Neural progenitor cell (in vitro differentiated cells): ENCODE measurements at regions not wholly inside any gene's neighbourhood (a gene's known extent, or its start where the extent isn't known, plus 50 kb on each side); places are given as distances from the start of the nearest gene placed in this dataset.
A peak's percentile ranks its signal among the peaks of the same experiment; 100 is the strongest.

ENCODE experiments used
- DNase-seq: peaks from one replicate; pipeline ENCODE4 v3.0.0-alpha.2; 2016; ENCODE audit warnings: low spot score
- H2AFZ ChIP-seq: fragments of 200-600 bp; sonication (generic); replicated peaks from 2 replicates; pipeline ENCODE4 v1.6.1; 2016; ENCODE audit warnings: antibody characterized with exemption
- H3F3A ChIP-seq: fragments of 200-600 bp; sonication (generic); 2 replicates; pipeline ENCODE4 v1.6.1; 2016; ENCODE audit warnings: antibody characterized with exemption, low read depth
- H3K27ac ChIP-seq: fragments of 200-600 bp; sonication (generic); 2 replicates; pipeline ENCODE4 v1.5.1; 2016; ENCODE audit warnings: mild to moderate bottlenecking
- H3K27me3 ChIP-seq: fragments of 200-600 bp; sonication (generic); 2 replicates; pipeline ENCODE4 v1.6.1; 2016; ENCODE audit warnings: mild to moderate bottlenecking, moderate library complexity
- H3K36me3 ChIP-seq: fragments of 200-600 bp; sonication (generic); 2 replicates; pipeline ENCODE4 v1.5.1; 2016
- H3K4me1 ChIP-seq: fragments of 200-600 bp; sonication (generic); 2 replicates; pipeline ENCODE4 v1.6.1; 2016; ENCODE audit warnings: mixed run types
- H3K4me2 ChIP-seq: fragments of 200-600 bp; sonication (generic); 2 replicates; pipeline ENCODE4 v1.6.1; 2016
- H3K4me3 ChIP-seq: fragments of 200-600 bp; sonication (generic); 2 replicates; pipeline ENCODE4 v1.5.1; 2016
- H3K79me2 ChIP-seq: fragments of 200-600 bp; sonication (generic); 2 replicates; pipeline ENCODE4 v1.6.1; 2016; ENCODE audit warnings: low read depth
- H3K9ac ChIP-seq: fragments of 200-600 bp; sonication (generic); 2 replicates; pipeline ENCODE4 v1.6.1; 2016
- H3K9me3 ChIP-seq: fragments of 200-600 bp; sonication (generic); 2 replicates; pipeline ENCODE4 v1.5.1; 2016; ENCODE audit warnings: low read depth
- H4K20me1 ChIP-seq: fragments of 200-600 bp; sonication (generic); 2 replicates; pipeline ENCODE4 v1.6.1; 2016; ENCODE audit warnings: low read depth
- H3K27ac Mint-ChIP-seq: 3 replicates; pipeline ENCODE4 v1.8.0; 2021; ENCODE audit warnings: mixed read lengths
- H3K27me3 Mint-ChIP-seq: 2 replicates; pipeline ENCODE4 v1.8.0; 2022; ENCODE audit warnings: low read depth, mild to moderate bottlenecking, inconsistent platforms, moderate library complexity, mixed read lengths; ENCODE audit not compliant: insufficient read depth
- H3K36me3 Mint-ChIP-seq: 3 replicates; pipeline ENCODE4 v1.8.0; 2021; ENCODE audit warnings: mixed read lengths
- H3K4me1 Mint-ChIP-seq: 3 replicates; pipeline ENCODE4 v1.8.0; 2021; ENCODE audit warnings: mixed read lengths
- H3K4me3 Mint-ChIP-seq: 3 replicates; pipeline ENCODE4 v1.8.0; 2021; ENCODE audit warnings: mild to moderate bottlenecking, moderate library complexity, mixed read lengths
- H3K9me3 Mint-ChIP-seq: 3 replicates; pipeline ENCODE4 v1.8.0; 2020; ENCODE audit warnings: mixed read lengths
- EZH2 ChIP-seq: fragments of 200-600 bp; sonication (generic); IDR thresholded peaks from 2 replicates; pipeline ENCODE4 v1.6.1; 2017; ENCODE audit warnings: antibody characterized with exemption, mild to moderate bottlenecking, moderate library complexity
- EZH2phosphoT487 ChIP-seq: fragments of 200-600 bp; sonication (generic); IDR thresholded peaks from 2 replicates; pipeline ENCODE4 v1.6.1; 2017; ENCODE audit warnings: antibody characterized with exemption
- TF ChIP-seq, protein P1 (sequence below): fragments of 200-600 bp; sonication (generic); IDR thresholded peaks from 2 replicates; pipeline ENCODE4 v1.5.1; 2017; ENCODE audit warnings: antibody characterized with exemption, mild to moderate bottlenecking

DNA sequence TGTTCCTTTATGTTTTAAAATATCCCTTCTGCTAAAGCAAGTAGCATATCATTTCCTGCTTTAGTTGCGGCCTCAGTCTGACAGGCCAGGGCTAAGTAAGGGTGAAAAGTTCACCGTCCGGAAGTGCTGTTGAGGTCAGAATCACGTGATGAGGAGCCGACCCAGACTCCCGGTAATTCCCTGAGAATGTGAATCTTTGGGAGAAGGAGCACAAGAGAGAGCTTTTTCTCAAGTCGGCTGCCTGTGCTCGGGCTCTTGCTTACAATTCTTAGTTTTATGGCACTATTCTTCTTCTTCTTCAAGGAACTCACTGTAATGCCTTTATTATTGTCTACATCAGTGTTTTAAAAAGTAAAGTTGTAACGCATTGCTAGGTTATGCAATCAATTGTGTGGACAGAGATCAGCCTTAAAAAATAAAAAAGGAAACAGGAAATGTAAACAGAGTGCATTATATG, 309.3 kb downstream of the PRL start:
- H2AFZ ChIP-seq, result no peak overlapping the region
- H3K4me2 ChIP-seq, result no peak overlapping the region
- no peaks in the 10 kb centered on the region for H3K4me1 ChIP-seq
- H3K27me3 ChIP-seq, result no peaks in the 10 kb centered on the region
- no peak overlapping the region for H3K27ac Mint-ChIP-seq
- H3K9ac ChIP-seq, result no peak overlapping the region
- TF ChIP-seq EZH2 (no peak), EZH2phosphoT487 (no peak)
- TF ChIP-seq, protein P1, sequence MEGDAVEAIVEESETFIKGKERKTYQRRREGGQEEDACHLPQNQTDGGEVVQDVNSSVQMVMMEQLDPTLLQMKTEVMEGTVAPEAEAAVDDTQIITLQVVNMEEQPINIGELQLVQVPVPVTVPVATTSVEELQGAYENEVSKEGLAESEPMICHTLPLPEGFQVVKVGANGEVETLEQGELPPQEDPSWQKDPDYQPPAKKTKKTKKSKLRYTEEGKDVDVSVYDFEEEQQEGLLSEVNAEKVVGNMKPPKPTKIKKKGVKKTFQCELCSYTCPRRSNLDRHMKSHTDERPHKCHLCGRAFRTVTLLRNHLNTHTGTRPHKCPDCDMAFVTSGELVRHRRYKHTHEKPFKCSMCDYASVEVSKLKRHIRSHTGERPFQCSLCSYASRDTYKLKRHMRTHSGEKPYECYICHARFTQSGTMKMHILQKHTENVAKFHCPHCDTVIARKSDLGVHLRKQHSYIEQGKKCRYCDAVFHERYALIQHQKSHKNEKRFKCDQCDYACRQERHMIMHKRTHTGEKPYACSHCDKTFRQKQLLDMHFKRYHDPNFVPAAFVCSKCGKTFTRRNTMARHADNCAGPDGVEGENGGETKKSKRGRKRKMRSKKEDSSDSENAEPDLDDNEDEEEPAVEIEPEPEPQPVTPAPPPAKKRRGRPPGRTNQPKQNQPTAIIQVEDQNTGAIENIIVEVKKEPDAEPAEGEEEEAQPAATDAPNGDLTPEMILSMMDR, result no peak
- H3K79me2 ChIP-seq, result no peaks in the 10 kb centered on the region
- H3K27me3 Mint-ChIP-seq, result no peaks in the 10 kb centered on the region
- H3K36me3 ChIP-seq, result no peaks in the 10 kb centered on the region
- H3K9me3 ChIP-seq, result no peaks in the 10 kb centered on the region
- no peak overlapping the region for H3K27ac ChIP-seq
- peak; percentile 29 for DNase-seq
- no peaks in the 10 kb centered on the region for H3K9me3 Mint-ChIP-seq
- H3K4me3 ChIP-seq, result no peak overlapping the region
- H3F3A ChIP-seq, result peaks cover 5% of the 10 kb centered on the region
- H3K36me3 Mint-ChIP-seq, result peaks cover 46% of the 10 kb centered on the region
- H3K4me3 Mint-ChIP-seq, result no peak overlapping the region
- peaks cover 9% of the 10 kb centered on the region for H3K4me1 Mint-ChIP-seq
- H4K20me1 ChIP-seq, result no peaks in the 10 kb centered on the region

DNA sequence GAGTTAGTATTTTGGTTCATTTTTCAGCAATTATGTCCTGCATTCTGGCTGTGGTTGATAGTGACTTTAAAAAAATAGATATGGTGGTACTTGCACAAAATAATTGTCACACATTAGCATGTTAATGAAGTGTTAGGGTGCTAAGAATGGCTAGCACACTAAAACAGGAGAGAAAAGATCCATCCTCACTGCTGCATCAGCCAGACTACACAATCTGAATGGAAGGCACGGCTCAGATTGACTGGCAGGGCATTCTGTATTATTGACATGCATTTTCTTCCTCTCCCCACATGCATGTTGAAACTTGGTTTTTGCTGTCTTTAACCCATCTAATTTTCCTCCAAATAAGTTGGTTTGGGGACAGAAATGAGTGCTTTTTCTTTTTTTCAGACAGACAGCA, 306.3 kb downstream of the PRL start:
- H3K4me1 Mint-ChIP-seq, result peaks cover 23% of the 10 kb centered on the region
- H3F3A ChIP-seq, result peaks cover 5% of the 10 kb centered on the region
- H3K27me3 Mint-ChIP-seq, result no peaks in the 10 kb centered on the region
- TF ChIP-seq, protein P1, result no peak
- no peak for TF ChIP-seq EZH2
- TF ChIP-seq EZH2phosphoT487, result no peak
- H3K27ac Mint-ChIP-seq, result no peak overlapping the region
- H3K9me3 ChIP-seq, result no peaks in the 10 kb centered on the region
- H4K20me1 ChIP-seq, result no peaks in the 10 kb centered on the region
- H2AFZ ChIP-seq, result no peak overlapping the region
- no peaks in the 10 kb centered on the region for H3K27me3 ChIP-seq
- H3K9ac ChIP-seq, result no peak overlapping the region
- H3K9me3 Mint-ChIP-seq, result no peaks in the 10 kb centered on the region
- no peak overlapping the region for H3K4me3 Mint-ChIP-seq
- peaks cover 39% of the 10 kb centered on the region for H3K36me3 Mint-ChIP-seq
- H3K36me3 ChIP-seq, result no peaks in the 10 kb centered on the region
- H3K79me2 ChIP-seq, result no peaks in the 10 kb centered on the region
- no peak for DNase-seq
- no peak overlapping the region for H3K4me2 ChIP-seq
- no peaks in the 10 kb centered on the region for H3K4me1 ChIP-seq
- no peak overlapping the region for H3K27ac ChIP-seq
- no peak overlapping the region for H3K4me3 ChIP-seq

DNA sequence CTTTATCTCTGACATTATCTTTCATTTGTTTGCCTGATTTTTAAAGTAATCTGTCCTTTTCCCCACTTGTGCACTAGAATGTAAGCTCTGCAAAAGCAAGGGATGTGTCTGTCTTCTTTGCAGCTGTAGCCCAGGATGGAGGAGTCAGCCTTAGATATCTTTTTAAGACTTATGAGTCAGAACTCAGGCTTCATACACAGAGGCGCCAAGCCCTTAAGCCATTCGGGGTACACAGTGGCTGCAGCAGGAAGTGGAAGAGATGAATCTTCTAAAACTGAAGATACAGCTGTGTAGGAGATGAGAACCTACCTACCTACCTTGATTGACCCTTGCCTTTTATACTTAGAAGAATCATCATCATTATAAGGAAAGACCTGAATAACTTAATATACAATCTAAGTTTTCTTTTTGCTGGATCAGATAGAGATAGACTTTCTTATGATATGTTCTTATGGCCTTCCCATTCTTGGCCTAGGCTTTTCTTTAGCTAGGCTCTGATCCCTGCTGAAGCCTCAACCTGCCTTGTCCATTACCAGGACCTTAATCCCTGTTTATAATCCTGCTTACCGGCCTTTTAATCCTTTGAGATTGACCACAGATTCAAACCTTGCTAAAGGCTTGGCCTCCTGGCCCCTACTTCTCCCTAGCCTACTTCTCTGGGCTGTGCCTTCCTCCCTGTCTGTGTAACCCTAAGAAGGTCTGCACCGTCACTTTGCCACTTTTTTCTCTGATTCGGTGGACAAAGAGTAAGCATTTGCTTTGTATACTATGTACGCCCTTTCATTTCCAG, 304.5 kb downstream of the PRL start:
- H3K27me3 Mint-ChIP-seq, result no peaks in the 10 kb centered on the region
- H3K36me3 ChIP-seq, result no peaks in the 10 kb centered on the region
- H3K27ac Mint-ChIP-seq, result no peak overlapping the region
- H3F3A ChIP-seq, result no peaks in the 10 kb centered on the region
- TF ChIP-seq, protein P1, result no peak
- TF ChIP-seq EZH2 (no peak), EZH2phosphoT487 (no peak)
- no peaks in the 10 kb centered on the region for H3K27me3 ChIP-seq
- no peaks in the 10 kb centered on the region for H4K20me1 ChIP-seq
- H3K4me3 ChIP-seq, result no peak overlapping the region
- no peaks in the 10 kb centered on the region for H3K9me3 Mint-ChIP-seq
- no peaks in the 10 kb centered on the region for H3K4me1 ChIP-seq
- H3K27ac ChIP-seq, result no peak overlapping the region
- H3K4me3 Mint-ChIP-seq, result no peak overlapping the region
- no peak overlapping the region for H3K4me2 ChIP-seq
- no peak overlapping the region for H3K9ac ChIP-seq
- H2AFZ ChIP-seq, result no peak overlapping the region
- DNase-seq, result no peak
- H3K9me3 ChIP-seq, result no peaks in the 10 kb centered on the region
- peaks cover 39% of the 10 kb centered on the region for H3K4me1 Mint-ChIP-seq
- H3K79me2 ChIP-seq, result no peaks in the 10 kb centered on the region
- H3K36me3 Mint-ChIP-seq, result peaks cover 28% of the 10 kb centered on the region
